Transverse colon (tissue), 4 donors: ENCODE measurements at regions not wholly inside any gene's neighbourhood (a gene's known extent, or its start where the extent isn't known, plus 50 kb on each side); places are given as distances from the start of the nearest gene placed in this dataset.
A peak's percentile ranks its signal among the peaks of the same experiment; 100 is the strongest.

Source experiments
- DNase-seq: peaks from one replicate; pipeline ENCODE4 v3.0.0-alpha.2; 2019
- H3K27ac ChIP-seq, 4 donors: fragments of 200-600 bp; sonication (generic); 2 replicates each; pipeline ENCODE4 v1.5.1; 2016 to 2018; ENCODE audit warnings: inconsistent platforms in 4 of 4
- H3K27me3 ChIP-seq: fragments of 200-600 bp; sonication (generic); 2 replicates; pipeline ENCODE4 v1.5.1; 2017; ENCODE audit warnings: inconsistent platforms
- H3K36me3 ChIP-seq, 4 donors: fragments of 200-600 bp; sonication (generic); 2 replicates each; pipeline ENCODE4 v1.5.1; 2017 to 2019; ENCODE audit warnings: inconsistent platforms in 4 of 4
- H3K4me1 ChIP-seq, 4 donors: fragments of 200-600 bp; sonication (generic); 2 replicates each; pipeline ENCODE4 v1.5.1; 2017 to 2020; ENCODE audit warnings: inconsistent platforms in 4 of 4
- H3K4me3 ChIP-seq, 4 donors: fragments of 200-600 bp; sonication (generic); 1 replicate in 1 of 4; 2 replicates in 3 of 4; pipeline versions ENCODE4 v1.5.1 to v1.6.1; 2017 to 2019; ENCODE audit warnings: inconsistent platforms in 4 of 4
- H3K9me3 ChIP-seq, 2 donors: fragments of 200-600 bp; sonication (generic); 2 replicates each; pipeline ENCODE4 v1.5.1; 2017 to 2019; ENCODE audit warnings: inconsistent platforms in 2 of 2
- EP300 ChIP-seq: sonication (generic); formaldehyde crosslinking; IDR thresholded peaks from one replicate; pipeline ENCODE4 v1.6.1; 2017; ENCODE audit warnings: antibody characterized with exemption, low read depth
- POLR2A ChIP-seq: fragments of 450-650 bp; IDR thresholded peaks from one replicate; pipeline ENCODE4 v1.6.1; 2016; ENCODE audit warnings: antibody characterized with exemption, mild to moderate bottlenecking, moderate library complexity
- POLR2AphosphoS5 ChIP-seq, 3 donors: sonication (generic); formaldehyde crosslinking; IDR thresholded peaks; one replicate each; pipeline ENCODE4 v1.6.1; 2016; ENCODE audit warnings: antibody characterized with exemption in 3 of 3
- WGBS, 2 donors: methylation state at CpG; one replicate each; pipeline ENCODE4 v1.1.5; 2018; ENCODE audit warnings: low coverage in 1 of 2; 5-methylcytosine and 5-hydroxymethylcytosine counted together
- in situ Hi-C, 4 donors: fragments of 200-750 bp; cut with MboI; loops; one replicate each; pipeline versions ENCODE4 v1.15.0 to v1.15.1; 2017; ENCODE audit warnings: low sequenced_read_pairs in 3 of 4, low pct_ligation_motif_present in 1 of 4, low pct_unique_long_range_greater_than_20kb in 1 of 4
- intact Hi-C: fragments of 100-400 bp; cut with DNase I; formaldehyde crosslinking; loops from one replicate; pipeline ENCODE4 v1.15.1; 2023; ENCODE audit warnings: low total_unique reads
- TF ChIP-seq, protein P1 (sequence below), 5 experiments: fragments of 200-600 bp in 3 of 5; fragments of 450-650 bp in 2 of 5; sonication (generic) in 3 of 5; IDR thresholded peaks; 1 replicate in 2 of 5; 2 replicates in 3 of 5; pipeline ENCODE4 v1.5.1; 2016 to 2017; ENCODE audit warnings: antibody characterized with exemption in 5 of 5, inconsistent platforms in 3 of 5, mild to moderate bottlenecking in 2 of 5, moderate library complexity in 1 of 5

DNA sequence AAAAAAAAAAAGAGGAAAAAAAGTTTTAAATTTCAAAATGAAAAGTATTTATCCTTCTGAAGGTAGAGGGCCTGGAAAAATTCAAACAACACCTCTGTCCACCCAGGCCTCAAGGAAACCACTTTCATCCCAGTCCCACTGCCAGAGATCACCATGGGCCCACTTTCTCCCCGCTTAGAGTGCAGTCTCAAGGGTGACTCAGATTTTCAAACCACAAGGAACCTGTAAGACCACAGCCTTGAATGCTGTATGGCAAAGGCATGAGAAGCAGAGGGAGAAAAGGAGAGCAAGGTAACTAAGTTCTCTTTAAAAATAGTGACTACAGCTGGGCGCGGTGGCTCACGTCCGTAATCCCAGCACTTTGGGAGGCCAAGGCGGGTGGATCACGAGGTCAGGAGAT, 87.9 kb upstream of the PACRGL start:
- 83 to 94% methylated on average over 6 to 7 of the region's 7 CpGs for WGBS, 2 donors
- no peak for DNase-seq
- Histone ChIP-seq H3K4me3 (no peak overlapping the region), H3K4me1 (peaks cover 4 to 18% (median 13%) of the 10 kb centered on the region in 4 donors), H3K9me3 (no peaks in the 10 kb centered on the region), H3K27me3 (no peaks in the 10 kb centered on the region), H3K27ac (no peak overlapping the region), H3K36me3 (no peaks in the 10 kb centered on the region)
- in situ Hi-C loops = no loop called here
- TF ChIP-seq POLR2A = no peak
- TF ChIP-seq POLR2AphosphoS5 (IDR thresholded peaks at IDR 0.05) = no peak
- TF ChIP-seq EP300 = no peak
- TF ChIP-seq, protein P1, sequence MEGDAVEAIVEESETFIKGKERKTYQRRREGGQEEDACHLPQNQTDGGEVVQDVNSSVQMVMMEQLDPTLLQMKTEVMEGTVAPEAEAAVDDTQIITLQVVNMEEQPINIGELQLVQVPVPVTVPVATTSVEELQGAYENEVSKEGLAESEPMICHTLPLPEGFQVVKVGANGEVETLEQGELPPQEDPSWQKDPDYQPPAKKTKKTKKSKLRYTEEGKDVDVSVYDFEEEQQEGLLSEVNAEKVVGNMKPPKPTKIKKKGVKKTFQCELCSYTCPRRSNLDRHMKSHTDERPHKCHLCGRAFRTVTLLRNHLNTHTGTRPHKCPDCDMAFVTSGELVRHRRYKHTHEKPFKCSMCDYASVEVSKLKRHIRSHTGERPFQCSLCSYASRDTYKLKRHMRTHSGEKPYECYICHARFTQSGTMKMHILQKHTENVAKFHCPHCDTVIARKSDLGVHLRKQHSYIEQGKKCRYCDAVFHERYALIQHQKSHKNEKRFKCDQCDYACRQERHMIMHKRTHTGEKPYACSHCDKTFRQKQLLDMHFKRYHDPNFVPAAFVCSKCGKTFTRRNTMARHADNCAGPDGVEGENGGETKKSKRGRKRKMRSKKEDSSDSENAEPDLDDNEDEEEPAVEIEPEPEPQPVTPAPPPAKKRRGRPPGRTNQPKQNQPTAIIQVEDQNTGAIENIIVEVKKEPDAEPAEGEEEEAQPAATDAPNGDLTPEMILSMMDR (IDR thresholded peaks at IDR 0.05) = no peak
- intact Hi-C loops = no loop called here

DNA sequence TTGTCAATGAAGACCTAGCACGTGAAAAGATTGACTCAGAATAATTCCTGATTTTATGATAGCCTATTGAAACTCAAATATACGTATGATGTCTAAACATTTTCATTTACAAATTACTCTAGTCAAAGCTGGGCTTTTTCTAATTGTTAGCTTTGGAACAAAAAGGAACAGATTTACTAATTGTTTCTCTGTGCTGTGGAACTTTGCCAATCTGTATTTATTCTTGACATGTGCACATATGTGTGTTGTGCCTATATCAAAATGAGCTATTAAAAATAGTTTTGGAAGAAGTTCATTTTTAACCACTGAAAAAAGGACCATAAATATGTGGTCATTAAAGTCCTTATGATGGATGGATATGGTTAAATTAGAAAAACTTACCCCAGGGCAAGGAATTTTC, 85.4 kb upstream of the PACRGL start:
- in situ Hi-C loops (no loop called here), intact Hi-C loops (no loop called here)
- no peak for TF ChIP-seq POLR2A
- no peak for TF ChIP-seq EP300
- no peak for TF ChIP-seq POLR2AphosphoS5 (IDR thresholded peaks at IDR 0.05)
- TF ChIP-seq, protein P1 (IDR thresholded peaks at IDR 0.05) = no peak
- H3K4me1 ChIP-seq = peaks cover 4 to 33% (median 16%) of the 10 kb centered on the region in 4 donors
- 83 to 84% methylated on average over 2 of the region's 2 CpGs for WGBS, 2 donors
- no peak overlapping the region for H3K27ac ChIP-seq
- no peak overlapping the region for H3K4me3 ChIP-seq
- no peaks in the 10 kb centered on the region for H3K36me3 ChIP-seq
- no peaks in the 10 kb centered on the region for H3K27me3 ChIP-seq
- no peaks in the 10 kb centered on the region for H3K9me3 ChIP-seq
- no peak for DNase-seq

DNA sequence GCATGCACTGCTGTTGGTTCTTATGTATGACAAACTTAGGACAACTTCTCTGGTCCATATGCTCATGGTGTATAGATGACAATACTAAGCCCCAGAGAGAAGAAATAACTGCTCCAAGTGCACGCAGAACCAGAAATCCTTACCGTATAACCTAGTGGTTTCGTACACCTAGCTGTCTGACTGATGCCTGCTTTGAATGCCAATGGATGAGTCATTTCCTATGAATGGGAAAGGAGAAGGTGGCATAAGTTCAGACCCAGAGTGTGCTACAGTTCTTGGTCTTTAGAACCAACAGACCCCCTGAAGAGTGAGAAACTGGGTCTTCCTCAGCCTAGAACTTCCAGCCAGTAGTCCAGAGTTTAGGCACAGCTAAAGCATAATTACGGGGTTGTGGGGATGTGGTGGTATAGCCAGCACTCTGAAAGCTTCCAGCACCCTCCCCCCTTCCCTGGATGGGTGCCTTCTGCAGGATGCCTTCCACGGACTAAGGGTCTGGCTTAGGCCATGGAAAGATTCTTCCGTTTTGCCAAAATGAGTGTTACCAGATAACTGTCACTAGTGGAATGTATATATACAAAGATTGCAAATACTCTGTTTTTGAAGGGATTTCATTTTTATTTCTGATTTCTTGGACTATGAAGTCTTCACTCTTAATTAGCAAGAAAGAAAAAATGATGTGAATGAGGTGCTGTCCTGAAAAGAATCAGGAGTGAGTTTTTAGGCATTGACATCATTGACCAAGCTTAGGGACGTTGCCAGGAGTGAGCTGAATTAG, 84.6 kb upstream of the PACRGL start:
- intact Hi-C loops = no loop called here
- in situ Hi-C loops = no loop called here
- Histone ChIP-seq H3K4me3 (no peak overlapping the region), H3K4me1 (peaks cover 4 to 33% (median 16%) of the 10 kb centered on the region in 4 donors), H3K9me3 (no peaks in the 10 kb centered on the region), H3K36me3 (no peaks in the 10 kb centered on the region), H3K27ac (no peak overlapping the region), H3K27me3 (no peaks in the 10 kb centered on the region)
- WGBS, 2 donors = 68 to 69% methylated on average over 7 of the region's 7 CpGs
- DNase-seq = no peak
- TF ChIP-seq POLR2AphosphoS5 (IDR thresholded peaks at IDR 0.05) (peak in 1 of 3 donors; percentile 27), POLR2A (no peak)
- TF ChIP-seq, protein P1 (IDR thresholded peaks at IDR 0.05) = no peak

DNA sequence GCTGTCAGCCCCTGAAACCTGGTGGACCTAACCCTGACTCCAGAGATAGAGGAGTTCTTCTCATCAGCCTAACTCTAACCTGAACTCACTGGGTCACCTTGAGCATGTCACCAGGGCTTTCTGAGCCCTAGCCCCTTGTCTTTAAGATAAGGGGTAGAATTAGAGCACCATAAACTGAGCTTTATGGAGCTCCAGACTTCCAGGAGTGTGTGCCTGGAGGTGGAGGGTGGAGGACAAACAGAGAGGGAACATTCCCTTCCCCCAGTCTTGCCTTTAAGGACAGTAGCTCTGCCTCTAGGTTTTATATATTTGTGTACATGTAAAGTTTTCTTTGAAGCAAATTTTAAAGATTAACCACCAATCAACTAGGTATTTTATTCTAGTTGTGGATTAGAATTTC, 83.9 kb upstream of the PACRGL start:
- H3K27ac ChIP-seq = no peak overlapping the region
- H3K4me1 ChIP-seq = peaks cover 4 to 34% (median 17%) of the 10 kb centered on the region in 4 donors
- intact Hi-C loops (no loop called here), in situ Hi-C loops (no loop called here)
- H3K4me3 ChIP-seq = no peak overlapping the region
- H3K36me3 ChIP-seq = no peaks in the 10 kb centered on the region
- H3K9me3 ChIP-seq = no peaks in the 10 kb centered on the region
- DNase-seq = no peak
- TF ChIP-seq POLR2A (no peak), POLR2AphosphoS5 (IDR thresholded peaks at IDR 0.05) (no peak), EP300 (no peak)
- TF ChIP-seq, protein P1 (IDR thresholded peaks at IDR 0.05) = no peak
- H3K27me3 ChIP-seq = no peaks in the 10 kb centered on the region
